GM12874 (cell line): ENCODE measurements at regions not wholly inside any gene's neighbourhood (a gene's known extent, or its start where the extent isn't known, plus 50 kb on each side); places are given as distances from the start of the nearest gene placed in this dataset.

Experiments used
- TF ChIP-seq, protein P1 (sequence below): IDR thresholded peaks from 2 replicates; pipeline ENCODE4 v1.5.1; 2011; ENCODE audit warnings: low read depth, mild to moderate bottlenecking, control low read depth, low read length, moderate library complexity; ENCODE audit not compliant: insufficient read depth

- TF ChIP-seq, protein P1, sequence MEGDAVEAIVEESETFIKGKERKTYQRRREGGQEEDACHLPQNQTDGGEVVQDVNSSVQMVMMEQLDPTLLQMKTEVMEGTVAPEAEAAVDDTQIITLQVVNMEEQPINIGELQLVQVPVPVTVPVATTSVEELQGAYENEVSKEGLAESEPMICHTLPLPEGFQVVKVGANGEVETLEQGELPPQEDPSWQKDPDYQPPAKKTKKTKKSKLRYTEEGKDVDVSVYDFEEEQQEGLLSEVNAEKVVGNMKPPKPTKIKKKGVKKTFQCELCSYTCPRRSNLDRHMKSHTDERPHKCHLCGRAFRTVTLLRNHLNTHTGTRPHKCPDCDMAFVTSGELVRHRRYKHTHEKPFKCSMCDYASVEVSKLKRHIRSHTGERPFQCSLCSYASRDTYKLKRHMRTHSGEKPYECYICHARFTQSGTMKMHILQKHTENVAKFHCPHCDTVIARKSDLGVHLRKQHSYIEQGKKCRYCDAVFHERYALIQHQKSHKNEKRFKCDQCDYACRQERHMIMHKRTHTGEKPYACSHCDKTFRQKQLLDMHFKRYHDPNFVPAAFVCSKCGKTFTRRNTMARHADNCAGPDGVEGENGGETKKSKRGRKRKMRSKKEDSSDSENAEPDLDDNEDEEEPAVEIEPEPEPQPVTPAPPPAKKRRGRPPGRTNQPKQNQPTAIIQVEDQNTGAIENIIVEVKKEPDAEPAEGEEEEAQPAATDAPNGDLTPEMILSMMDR: no peak
Observed at GRCh38 chr7:153002572-153002971, 243.0 kb downstream of the ACTR3B start.

DNA sequence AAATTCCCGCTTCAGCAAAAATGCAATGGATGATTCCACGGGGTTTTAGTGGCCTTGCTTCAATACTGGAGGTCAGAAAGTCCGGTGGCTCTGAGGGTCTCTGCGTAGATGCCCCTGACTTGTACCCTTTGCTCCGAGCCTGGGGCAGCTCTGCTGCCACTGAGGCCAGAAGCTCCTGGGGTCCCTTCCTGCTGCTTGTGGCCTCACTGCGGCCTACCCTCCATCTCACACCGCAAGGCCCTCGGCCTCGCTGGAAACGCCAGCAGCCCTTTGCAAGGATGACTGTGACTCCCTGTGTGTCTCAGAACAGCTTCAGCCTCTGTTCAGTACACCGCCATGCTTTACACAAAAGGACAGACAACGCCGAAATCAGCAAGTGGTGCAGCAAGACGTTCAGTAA is 244.8 kb downstream of the ACTR3B start:
- TF ChIP-seq, protein P1: no peak

GRCh38 chr7:153005750-153006435 is 246.3 kb downstream of the ACTR3B start:
- TF ChIP-seq, protein P1: no peak

DNA sequence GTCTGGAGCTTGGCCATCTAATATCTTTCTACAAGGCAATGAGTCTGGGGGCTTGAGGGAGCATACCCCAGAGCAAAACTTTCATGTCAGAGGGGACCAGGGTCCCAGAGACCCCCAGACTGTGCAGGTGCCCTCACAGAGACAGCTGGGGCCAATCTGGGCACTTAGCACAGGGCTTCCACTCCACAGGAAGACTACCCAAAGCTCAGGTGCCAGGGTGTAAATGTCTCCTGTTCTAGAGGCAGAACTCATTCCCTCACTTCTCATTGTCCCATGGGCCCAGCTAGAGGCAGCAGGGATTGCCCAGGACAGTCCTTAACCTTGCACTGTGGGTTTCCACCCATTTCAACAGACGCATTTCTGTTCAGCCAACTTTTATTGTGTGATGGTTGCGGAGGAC is 246.9 kb downstream of the ACTR3B start:
- TF ChIP-seq, protein P1: no peak

DNA sequence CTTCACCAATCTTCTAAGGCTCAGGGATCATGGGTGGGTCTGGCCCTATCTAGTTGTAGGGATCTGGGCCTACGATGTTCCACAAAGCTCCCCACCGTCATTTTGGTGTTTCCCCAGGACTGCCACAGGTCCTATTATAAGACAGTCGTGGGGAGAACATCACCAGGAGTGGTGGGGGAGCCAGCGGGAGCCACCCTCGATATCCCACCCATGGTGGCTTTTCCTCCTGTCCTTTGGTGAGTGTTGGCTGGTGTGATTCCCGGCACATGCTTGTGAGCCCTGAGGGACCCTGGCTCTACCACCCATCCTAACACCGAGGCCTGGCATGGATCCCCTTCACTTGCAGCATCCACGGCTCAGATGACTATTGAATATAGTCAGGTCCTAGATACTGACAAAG is 247.4 kb downstream of the ACTR3B start:
- TF ChIP-seq, protein P1: no peak

DNA sequence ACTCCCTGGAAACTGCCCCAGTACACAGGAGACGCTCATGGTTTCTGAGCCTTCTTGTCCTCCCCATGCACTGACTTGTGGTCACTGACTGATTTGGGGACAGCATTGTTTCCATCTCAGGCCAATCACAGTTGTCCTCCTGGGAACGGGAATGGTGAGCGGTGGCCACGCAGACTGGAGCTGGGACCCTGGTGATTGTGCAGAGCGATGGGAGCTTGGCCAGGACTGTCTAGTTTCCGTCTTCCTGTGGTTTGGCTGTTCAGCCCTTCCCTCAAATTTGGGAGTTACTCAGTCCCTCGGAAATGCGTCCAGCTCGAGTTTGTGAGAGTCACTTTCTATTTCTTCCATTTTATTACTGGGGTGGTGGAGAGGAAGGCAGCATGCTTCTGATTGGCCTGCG is 250.9 kb downstream of the ACTR3B start:
- TF ChIP-seq, protein P1: no peak

- TF ChIP-seq, protein P1: no peak
Observed at GRCh38 chr7:153012203-153012602, 252.7 kb downstream of the ACTR3B start.
